HG03280 (cell line): ENCODE measurements at regions not wholly inside any gene's neighbourhood (a gene's known extent, or its start where the extent isn't known, plus 50 kb on each side); places are given as distances from the start of the nearest gene placed in this dataset.

Source experiments
- ATAC-seq: cut with Tn5 transposase; IDR thresholded peaks from one replicate; pipeline ENCODE4 v1.9.1; 2021; ENCODE audit warnings: mild to moderate bottlenecking, moderate library complexity; ENCODE audit not compliant: unreplicated experiment

- no peak for ATAC-seq
These were observed 167.6 kb upstream of the CADPS start for GRCh38 chr3:63042833-63043232.

DNA sequence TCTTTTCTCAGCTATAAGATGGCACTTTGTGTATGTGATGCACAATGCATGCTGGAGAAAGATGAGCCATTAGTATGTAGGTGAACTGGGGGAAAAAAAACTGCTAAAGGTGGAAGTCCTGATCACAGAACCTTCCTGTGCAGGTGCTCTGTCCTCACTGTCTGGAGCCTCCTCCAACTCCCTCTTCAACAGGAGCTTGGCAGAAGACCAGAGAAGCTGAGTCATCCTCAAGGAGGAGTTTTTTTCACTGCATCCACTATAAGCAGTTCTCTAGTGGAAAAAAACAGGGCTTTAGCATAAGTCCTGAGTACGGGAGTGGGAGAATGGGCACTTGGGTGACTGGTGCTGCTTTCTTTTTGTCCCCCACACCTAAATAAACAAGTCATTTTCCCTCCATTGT is 168.4 kb upstream of the CADPS start:
- no peak for ATAC-seq

DNA sequence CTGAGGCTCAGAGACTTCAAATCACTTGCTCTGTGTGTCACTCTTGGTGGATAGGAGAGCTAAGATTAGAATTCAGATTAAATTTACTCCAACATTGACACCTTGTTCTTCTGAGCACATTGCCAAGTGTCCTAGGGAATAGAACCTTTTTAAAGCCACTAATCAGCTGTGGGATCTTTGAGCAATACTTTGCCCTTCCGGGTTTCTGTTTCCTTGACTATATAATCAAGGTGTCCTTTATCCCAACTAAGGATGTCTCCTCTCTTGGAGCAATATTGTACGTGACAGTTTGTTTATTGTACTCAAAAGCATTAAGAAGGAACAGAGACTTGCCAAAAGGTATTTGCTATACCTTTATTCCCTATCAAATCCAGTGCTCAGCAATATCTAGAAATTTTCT is 170.9 kb upstream of the CADPS start:
- ATAC-seq: no peak

- ATAC-seq: no peak
These were observed 171.4 kb upstream of the CADPS start for GRCh38 chr3:63046580-63046979.

DNA sequence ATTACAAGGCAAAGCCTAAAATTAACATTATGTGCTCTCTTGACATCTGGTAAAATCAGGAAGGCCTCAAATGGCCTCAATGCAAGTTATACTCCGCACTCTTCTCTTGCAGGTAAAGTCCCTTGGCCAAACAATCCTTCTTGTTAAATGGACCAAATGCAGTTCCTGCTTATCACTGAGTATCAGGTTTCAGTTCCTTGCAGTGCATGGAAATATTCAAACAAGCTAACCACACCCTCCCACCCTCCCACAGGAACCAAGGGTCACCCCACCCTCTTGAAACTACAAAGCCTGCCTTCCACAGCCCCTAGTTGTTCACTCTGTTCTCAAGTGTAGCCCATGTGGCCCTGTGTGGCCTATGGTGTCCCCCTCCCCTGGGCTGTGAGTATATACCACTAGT is 171.9 kb upstream of the CADPS start:
- ATAC-seq: no peak

DNA sequence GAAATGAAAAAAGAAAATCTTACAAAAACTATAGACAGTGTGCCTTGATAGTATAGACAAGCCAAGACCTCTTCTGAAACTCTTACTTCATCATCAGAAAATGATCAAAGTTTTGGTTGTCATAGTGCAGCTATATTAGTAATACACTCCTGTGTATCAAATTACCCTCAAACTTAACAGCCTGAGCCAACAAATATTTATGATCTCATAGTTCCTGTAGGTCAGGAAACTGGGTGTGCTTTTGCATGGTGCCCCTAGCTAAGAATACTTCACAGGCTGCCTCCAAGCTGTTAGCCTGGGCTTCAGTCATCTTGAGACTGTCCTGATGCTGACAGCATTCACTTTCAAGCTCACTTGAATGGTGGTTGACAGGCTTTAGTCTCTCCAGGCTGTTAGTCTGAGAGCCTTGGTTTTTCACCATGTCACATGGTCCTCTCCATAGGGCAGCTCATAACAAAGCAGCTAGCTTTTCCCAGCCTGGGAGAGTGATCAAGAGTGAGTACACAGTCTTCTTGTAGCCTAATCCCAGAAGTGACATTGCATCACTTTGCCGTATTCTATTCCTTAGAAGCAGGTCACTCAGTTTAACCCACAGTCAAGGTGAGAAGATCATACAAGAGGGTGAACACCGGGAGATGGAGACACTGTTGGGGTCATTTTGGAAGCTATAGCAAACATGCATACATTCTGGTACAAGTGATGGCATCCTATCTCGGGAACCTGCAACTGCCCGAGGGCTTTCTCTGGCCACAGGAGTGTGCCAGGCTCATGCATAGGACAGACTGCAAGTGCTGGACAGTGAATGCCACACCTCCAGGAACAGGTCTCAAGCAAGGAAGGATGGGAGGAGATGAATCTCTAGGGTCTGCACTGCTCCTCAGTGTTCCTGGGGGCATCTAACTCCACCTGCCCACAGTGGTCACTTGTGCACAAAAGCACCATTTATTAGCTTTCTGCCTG is 173.4 kb upstream of the CADPS start:
- ATAC-seq: no peak

DNA sequence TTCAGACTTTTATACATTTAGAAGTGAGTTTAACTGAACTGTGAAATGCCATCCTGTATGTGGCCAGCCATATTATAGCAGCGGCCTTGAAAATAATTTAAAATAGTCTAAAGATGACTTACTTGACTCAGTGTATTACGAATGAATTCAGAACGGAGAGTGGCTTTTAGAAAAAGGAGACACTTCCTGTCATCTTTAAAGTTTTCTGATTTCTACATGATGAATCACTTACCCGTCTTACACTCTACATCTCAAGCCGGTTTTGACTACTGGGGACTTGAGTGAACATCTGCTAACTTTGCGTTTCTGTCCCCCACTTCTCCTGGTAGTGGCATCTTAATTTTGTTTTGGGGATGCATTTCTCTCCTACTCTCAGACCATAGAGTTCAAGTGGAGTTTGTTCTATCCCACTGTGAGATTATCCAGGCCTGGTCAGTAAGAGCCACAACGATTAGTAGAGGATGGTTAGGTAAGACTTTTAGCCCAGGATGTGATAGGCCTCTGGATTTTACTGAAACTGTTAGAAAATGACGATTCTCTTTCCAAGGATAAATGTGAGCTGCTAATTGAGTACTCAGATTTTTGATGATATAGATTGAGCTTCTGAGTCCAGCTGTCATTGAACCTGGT is 175.4 kb upstream of the CADPS start:
- ATAC-seq: no peak

DNA sequence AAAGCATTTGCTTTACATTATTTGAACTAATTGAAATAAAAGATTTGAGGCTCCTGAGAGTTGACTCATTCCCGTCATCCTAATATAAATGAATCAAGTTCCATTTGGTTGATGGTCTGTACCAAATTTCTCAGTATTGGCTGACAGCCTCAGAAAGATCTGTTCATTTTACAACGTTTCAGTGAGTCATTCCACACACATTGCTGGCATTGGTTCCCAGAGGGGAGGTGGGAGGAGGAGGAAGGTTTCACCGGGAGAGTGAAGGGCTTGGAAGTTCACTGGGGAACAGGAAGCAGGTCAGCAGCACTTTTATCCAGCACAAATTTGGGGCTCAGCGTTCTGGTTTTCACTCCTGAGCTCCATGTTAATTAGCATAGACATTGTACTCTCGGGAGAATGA is 176.7 kb upstream of the CADPS start:
- no peak for ATAC-seq

DNA sequence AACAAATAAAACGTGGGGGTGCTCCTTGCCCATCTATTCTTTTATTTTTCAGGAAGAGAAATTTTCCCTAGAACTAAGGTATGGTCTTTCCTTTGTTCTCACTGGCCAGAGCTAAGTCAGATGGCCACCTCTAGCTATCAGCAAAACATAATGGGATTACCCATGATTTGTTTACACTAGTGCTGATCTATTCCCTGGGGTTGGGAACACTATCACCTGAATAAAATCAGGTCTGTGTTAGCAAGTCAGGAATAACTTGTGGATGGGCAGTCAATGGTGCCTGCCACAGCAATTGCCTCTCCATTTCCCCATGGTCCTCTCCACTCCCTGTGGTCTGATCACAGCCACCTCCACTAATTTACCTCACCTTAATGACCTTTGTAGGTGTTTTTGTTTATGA is 181.7 kb upstream of the CADPS start:
- no peak for ATAC-seq

DNA sequence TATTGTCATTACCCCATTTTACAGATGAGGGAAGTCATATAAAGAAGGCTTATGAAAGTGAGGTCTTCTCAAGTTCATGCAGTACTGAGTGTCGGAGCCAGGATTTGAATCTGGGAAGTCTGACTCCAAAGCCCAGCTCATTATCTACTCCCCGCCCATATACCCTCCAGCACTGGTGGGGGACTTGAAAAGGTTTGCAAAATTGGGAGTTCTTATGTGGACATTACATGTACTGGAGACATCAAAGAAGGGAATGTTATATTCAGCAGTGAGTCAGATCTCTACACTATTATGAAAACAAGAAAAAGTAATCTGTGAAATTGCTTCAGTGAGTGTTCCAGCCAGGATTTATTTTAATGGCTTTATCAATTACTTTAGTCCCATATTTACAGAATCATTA is 185.2 kb upstream of the CADPS start:
- ATAC-seq: no peak

DNA sequence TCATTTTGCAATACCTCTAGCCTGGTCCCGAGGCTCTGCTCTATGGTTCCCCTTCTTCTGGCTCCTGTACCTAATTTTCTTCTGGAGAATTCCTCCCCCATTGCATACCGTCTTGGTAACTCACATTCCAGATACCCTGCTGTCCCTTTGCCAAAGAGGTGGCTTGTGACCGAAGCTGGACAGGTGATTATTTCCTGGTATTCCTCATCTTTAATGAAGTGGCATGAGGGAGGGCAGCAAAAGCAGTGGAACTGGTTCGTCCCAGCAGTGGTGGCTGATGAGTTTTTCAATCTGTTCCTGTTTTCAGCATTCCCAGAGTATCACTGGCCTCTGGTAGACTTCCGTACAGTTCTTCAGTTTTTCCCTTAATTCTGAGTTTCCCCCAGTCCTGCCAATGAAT is 186.2 kb upstream of the CADPS start:
- ATAC-seq: no peak

DNA sequence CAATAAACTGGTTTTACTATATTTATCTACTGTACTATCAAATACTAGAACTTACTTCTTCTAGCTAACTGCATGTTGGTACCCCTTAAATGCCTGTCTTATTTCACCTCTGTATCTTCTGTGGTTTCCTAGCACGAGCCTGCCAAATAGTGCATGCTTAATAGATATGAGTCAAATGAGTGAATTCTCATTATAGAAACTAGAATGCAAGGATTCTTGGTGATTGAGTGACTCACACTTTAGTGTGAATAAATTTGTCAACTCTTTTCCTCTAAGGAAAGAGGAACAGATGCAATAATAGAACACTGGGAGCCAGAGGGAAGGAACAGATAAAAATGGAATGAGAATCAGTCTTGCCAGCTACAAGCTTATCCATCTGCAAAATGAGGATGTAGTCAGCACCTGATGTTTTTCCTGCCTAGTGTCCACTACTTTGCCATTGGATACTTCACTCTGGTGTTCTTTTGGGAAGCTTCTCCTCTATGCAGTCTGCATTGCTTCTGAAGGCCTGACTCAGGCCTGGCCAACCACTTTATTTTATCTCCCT is 189.1 kb upstream of the CADPS start:
- ATAC-seq: no peak

DNA sequence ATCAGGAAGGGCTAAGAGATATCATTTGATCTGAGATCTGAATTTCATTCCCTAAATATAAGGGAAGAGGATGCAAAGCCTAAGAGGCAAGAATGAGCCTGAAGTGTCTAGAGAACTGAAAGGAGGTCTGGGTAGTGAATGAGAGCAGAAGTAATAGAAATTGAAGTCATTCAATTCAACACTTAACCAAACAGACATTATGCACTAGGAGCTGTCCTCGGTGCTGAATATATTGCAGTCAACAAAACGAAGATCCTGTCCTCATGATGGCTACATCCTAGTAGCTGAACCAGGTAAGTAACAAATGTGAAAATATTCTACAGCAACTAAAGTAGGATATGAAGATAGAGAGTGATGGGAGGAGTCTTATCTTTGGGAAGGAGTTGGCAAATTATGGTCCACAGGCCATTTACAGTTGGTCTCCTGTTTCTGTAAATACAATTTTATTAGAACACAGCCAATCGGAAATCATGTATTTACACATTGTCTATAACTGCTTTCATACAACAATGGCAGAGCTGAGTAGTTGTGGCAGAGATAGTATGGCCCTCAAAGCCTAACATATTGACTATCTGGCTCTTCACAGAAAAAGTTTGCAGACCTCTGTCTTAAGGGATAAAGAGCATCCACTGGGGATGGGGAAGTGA is 192.9 kb upstream of the CADPS start:
- no peak for ATAC-seq

GRCh38 chr3:63069806-63070475 is 194.7 kb upstream of the CADPS start:
- no peak for ATAC-seq

GRCh38 chr3:63070476-63070810 is 195.2 kb upstream of the CADPS start:
- ATAC-seq: no peak

DNA sequence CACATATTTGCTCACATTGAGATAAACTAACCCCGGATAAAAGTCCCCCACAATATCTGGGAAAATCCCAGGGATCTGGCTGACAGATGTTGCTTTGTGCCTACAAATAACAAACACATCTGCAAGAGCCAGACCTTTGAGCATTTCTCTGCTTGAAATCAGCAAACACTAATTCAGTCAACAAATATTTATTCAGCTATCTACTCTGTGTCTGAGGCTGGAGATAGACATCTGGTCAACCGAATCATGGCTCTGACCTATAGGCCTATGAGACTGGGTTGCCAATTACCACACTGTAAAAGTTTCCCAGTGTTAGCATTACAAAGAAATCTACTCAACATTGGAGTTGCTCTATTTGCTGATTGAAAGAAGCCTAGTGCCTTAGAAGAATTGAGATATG is 201.1 kb upstream of the CADPS start:
- no peak for ATAC-seq

DNA sequence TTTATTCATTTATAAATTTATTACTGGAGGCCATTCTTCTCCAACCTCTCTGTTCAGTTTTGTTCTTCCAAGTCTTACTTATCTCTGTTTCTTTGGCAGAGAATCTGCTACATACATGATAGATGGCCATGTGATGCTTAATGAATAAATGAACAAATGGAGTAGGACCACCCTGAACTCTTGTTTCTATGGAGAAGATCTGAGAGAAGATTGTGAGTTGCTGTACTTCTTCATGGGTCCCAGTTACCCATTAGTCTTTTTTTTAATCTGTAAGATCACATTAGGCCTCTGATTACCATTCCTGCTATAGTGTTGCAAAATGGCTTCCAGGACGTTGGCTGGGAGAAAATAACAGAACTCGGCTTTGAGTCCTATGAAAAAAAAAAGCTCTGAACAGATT is 191.9 kb upstream of the SYNPR start:
- no peak for ATAC-seq

GRCh38 chr3:63089007-63089750 is 188.9 kb upstream of the SYNPR start:
- no peak for ATAC-seq

DNA sequence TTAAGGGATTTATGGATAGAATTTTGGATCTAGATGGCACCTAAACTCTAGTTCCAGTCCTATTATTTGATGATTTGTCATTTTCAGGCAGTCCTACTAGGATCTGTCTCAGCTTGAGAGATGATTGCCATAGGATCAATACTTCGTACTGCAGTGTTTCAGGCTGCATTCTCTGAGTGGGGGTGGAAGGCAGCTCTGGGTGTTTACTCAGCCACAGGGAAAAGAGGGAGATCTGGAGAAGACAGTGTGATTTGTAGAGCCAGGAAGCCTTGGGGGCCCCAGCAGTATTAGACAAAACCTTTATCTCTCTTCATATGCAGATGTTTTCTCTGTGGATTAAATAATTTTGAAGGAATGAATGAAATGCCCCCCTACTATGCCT is 188.4 kb upstream of the SYNPR start:
- no peak for ATAC-seq

GRCh38 chr3:63090656-63091055 is 187.5 kb upstream of the SYNPR start:
- no peak for ATAC-seq

DNA sequence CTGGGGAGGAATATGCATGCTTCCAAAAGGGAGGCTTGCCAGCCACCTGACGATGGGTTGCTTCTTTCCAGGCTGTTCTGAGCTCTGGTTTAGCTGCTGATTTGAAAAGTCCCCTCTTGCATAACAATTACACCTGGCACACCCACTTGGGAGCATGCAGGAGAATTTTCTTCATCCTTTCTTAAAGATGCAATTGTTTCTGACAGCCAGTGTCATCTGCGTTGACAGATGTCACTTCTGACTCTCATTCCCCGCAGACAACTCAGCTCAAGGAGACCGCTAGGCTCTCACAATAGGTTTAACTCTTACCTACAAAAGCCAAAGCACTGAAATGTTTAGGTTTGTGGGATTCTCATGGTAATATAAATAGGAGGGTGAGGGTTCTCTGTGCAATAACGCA is 185.6 kb upstream of the SYNPR start:
- no peak for ATAC-seq
